ENCODE measurements at regions not wholly inside any gene's neighbourhood (a gene's known extent, or its start where the extent isn't known, plus 50 kb on each side); places are given as distances from the start of the nearest gene placed in this dataset.

DNA sequence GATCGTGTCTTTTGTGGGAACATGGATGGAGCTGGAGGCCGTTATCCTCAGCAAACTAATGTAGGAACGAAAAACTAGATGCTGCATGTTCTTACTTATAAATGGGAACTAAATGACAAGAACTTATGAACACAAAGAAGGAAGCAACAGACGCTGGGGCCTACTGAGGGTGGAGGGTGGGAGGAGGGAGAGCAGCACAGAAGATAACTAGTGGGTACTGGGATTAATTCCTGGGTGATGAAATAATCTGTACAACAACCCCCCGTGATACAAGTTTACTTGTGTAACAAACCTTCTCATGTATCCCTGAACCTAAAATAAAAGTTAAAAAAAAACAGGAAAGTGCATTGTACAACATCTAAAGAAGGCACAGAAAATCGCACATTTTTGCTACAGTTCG, 59.0 kb upstream of the TMEM170B start:
- TF ChIP-seq EP300 (IDR thresholded peaks at IDR 0.05; ENCODE audit: borderline replicate concordance in 1 of 2, low read depth in 1 of 2, low read length in 1 of 2) = no peak
- TF ChIP-seq, protein P1, sequence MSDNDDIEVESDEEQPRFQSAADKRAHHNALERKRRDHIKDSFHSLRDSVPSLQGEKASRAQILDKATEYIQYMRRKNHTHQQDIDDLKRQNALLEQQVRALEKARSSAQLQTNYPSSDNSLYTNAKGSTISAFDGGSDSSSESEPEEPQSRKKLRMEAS (IDR thresholded peaks at IDR 0.05; ENCODE audit: low read depth) = no peak
- TF ChIP-seq, protein P2, sequence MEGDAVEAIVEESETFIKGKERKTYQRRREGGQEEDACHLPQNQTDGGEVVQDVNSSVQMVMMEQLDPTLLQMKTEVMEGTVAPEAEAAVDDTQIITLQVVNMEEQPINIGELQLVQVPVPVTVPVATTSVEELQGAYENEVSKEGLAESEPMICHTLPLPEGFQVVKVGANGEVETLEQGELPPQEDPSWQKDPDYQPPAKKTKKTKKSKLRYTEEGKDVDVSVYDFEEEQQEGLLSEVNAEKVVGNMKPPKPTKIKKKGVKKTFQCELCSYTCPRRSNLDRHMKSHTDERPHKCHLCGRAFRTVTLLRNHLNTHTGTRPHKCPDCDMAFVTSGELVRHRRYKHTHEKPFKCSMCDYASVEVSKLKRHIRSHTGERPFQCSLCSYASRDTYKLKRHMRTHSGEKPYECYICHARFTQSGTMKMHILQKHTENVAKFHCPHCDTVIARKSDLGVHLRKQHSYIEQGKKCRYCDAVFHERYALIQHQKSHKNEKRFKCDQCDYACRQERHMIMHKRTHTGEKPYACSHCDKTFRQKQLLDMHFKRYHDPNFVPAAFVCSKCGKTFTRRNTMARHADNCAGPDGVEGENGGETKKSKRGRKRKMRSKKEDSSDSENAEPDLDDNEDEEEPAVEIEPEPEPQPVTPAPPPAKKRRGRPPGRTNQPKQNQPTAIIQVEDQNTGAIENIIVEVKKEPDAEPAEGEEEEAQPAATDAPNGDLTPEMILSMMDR (IDR thresholded peaks at IDR 0.05) = no peak
- TF ChIP-seq, protein P3, sequence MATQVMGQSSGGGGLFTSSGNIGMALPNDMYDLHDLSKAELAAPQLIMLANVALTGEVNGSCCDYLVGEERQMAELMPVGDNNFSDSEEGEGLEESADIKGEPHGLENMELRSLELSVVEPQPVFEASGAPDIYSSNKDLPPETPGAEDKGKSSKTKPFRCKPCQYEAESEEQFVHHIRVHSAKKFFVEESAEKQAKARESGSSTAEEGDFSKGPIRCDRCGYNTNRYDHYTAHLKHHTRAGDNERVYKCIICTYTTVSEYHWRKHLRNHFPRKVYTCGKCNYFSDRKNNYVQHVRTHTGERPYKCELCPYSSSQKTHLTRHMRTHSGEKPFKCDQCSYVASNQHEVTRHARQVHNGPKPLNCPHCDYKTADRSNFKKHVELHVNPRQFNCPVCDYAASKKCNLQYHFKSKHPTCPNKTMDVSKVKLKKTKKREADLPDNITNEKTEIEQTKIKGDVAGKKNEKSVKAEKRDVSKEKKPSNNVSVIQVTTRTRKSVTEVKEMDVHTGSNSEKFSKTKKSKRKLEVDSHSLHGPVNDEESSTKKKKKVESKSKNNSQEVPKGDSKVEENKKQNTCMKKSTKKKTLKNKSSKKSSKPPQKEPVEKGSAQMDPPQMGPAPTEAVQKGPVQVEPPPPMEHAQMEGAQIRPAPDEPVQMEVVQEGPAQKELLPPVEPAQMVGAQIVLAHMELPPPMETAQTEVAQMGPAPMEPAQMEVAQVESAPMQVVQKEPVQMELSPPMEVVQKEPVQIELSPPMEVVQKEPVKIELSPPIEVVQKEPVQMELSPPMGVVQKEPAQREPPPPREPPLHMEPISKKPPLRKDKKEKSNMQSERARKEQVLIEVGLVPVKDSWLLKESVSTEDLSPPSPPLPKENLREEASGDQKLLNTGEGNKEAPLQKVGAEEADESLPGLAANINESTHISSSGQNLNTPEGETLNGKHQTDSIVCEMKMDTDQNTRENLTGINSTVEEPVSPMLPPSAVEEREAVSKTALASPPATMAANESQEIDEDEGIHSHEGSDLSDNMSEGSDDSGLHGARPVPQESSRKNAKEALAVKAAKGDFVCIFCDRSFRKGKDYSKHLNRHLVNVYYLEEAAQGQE (IDR thresholded peaks at IDR 0.05; ENCODE audit: low read depth, low read length) = no peak
- no peak for TF ChIP-seq NFIC (IDR thresholded peaks at IDR 0.05; ENCODE audit: borderline replicate concordance)
- no peak for TF ChIP-seq POLR2AphosphoS5 (IDR thresholded peaks at IDR 0.05; ENCODE audit: low read depth, low read length)
- no peak for TF ChIP-seq FOXM1 (IDR thresholded peaks at IDR 0.05; ENCODE audit: low read depth)
- no peak for TF ChIP-seq RAD21 (IDR thresholded peaks at IDR 0.05; ENCODE audit: low read length)
- TF ChIP-seq TEAD4 (IDR thresholded peaks at IDR 0.05; ENCODE audit: borderline replicate concordance, insufficient read depth) = no peak
- no peak for TF ChIP-seq RFX5 (IDR thresholded peaks at IDR 0.05; ENCODE audit: low read length)
- TF ChIP-seq, protein P4, sequence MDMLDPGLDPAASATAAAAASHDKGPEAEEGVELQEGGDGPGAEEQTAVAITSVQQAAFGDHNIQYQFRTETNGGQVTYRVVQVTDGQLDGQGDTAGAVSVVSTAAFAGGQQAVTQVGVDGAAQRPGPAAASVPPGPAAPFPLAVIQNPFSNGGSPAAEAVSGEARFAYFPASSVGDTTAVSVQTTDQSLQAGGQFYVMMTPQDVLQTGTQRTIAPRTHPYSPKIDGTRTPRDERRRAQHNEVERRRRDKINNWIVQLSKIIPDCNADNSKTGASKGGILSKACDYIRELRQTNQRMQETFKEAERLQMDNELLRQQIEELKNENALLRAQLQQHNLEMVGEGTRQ (IDR thresholded peaks at IDR 0.05; ENCODE audit: borderline replicate concordance, low read depth, low read length) = no peak
- no peak for TF ChIP-seq SIN3A (IDR thresholded peaks at IDR 0.05; ENCODE audit: borderline replicate concordance, low read depth, low read length)
- TF ChIP-seq EZH2phosphoT487 (IDR thresholded peaks at IDR 0.05; ENCODE audit: borderline replicate concordance, low read depth) = no peak
